Hepatocyte (in vitro differentiated cells): ENCODE measurements at regions not wholly inside any gene's neighbourhood (a gene's known extent, or its start where the extent isn't known, plus 50 kb on each side); places are given as distances from the start of the nearest gene placed in this dataset.

Source experiments
- DNase-seq: peaks from one replicate; pipeline ENCODE4 v3.0.0-alpha.2; 2016; ENCODE audit warnings: low spot score
- H2AFZ ChIP-seq: fragments of 200-600 bp; sonication (generic); 2 replicates; pipeline ENCODE4 v1.6.0; 2016; ENCODE audit warnings: antibody characterized with exemption, mild to moderate bottlenecking
- H3K27ac ChIP-seq: fragments of 200-600 bp; sonication (generic); 2 replicates; pipeline ENCODE4 v1.5.1; 2016; ENCODE audit warnings: mild to moderate bottlenecking
- H3K27me3 ChIP-seq: fragments of 200-600 bp; sonication (generic); 2 replicates; pipeline ENCODE4 v1.6.1; 2016
- H3K36me3 ChIP-seq: fragments of 200-600 bp; sonication (generic); replicated peaks from 2 replicates; pipeline ENCODE4 v1.5.1; 2016; ENCODE audit warnings: low read depth; ENCODE audit not compliant: insufficient read depth
- H3K4me1 ChIP-seq: fragments of 200-600 bp; sonication (generic); 2 replicates; pipeline ENCODE4 v1.5.1; 2016; ENCODE audit warnings: mild to moderate bottlenecking, moderate library complexity; ENCODE audit not compliant: insufficient read depth
- H3K4me2 ChIP-seq: fragments of 200-600 bp; sonication (generic); 2 replicates; pipeline ENCODE4 v1.6.0; 2016
- H3K4me3 ChIP-seq: fragments of 200-600 bp; sonication (generic); 2 replicates; pipeline ENCODE4 v1.5.1; 2016; ENCODE audit warnings: mild to moderate bottlenecking
- H3K79me2 ChIP-seq: fragments of 200-600 bp; sonication (generic); 2 replicates; pipeline ENCODE4 v1.6.0; 2017; ENCODE audit warnings: mild to moderate bottlenecking
- H3K9me2 ChIP-seq: fragments of 200-600 bp; sonication (generic); replicated peaks from 2 replicates; pipeline ENCODE4 v1.6.0; 2017; ENCODE audit warnings: mild to moderate bottlenecking; ENCODE audit not compliant: insufficient read depth
- H3K9me3 ChIP-seq: fragments of 200-600 bp; sonication (generic); 2 replicates; pipeline ENCODE4 v1.5.1; 2016; ENCODE audit warnings: low read depth, mild to moderate bottlenecking
- H4K20me1 ChIP-seq: fragments of 200-600 bp; sonication (generic); 2 replicates; pipeline ENCODE4 v1.6.0; 2016; ENCODE audit warnings: mild to moderate bottlenecking; ENCODE audit not compliant: insufficient read depth, poor library complexity, severe bottlenecking
- CTCF ChIP-seq: fragments of 200-600 bp; sonication (generic); IDR thresholded peaks from 2 replicates; pipeline ENCODE4 v1.5.1; 2016; ENCODE audit warnings: antibody characterized with exemption, mild to moderate bottlenecking; ENCODE audit not compliant: poor library complexity
- EZH2 ChIP-seq: fragments of 200-600 bp; sonication (generic); IDR thresholded peaks from 2 replicates; pipeline ENCODE4 v1.6.1; 2016; ENCODE audit warnings: antibody characterized with exemption, mild to moderate bottlenecking, borderline replicate concordance
- EZH2phosphoT487 ChIP-seq: fragments of 200-600 bp; sonication (generic); IDR thresholded peaks from one replicate; pipeline ENCODE4 v1.6.1; 2018; ENCODE audit warnings: antibody characterized with exemption, mild to moderate bottlenecking, low read depth, moderate library complexity; ENCODE audit not compliant: unreplicated experiment, severe bottlenecking
- WGBS: methylation state at CpG from one replicate; pipeline ENCODE4 v1.1.6; 2016; ENCODE audit warnings: low lambda C conversion rate; ENCODE audit errors: missing lambda C conversion rate; 5-methylcytosine and 5-hydroxymethylcytosine counted together

GRCh38 chr4:45668128-45668527, 455.7 kb downstream of the GABRG1 start:
- 59% methylated on average over 6 of the region's 6 CpGs for WGBS
- Histone ChIP-seq H3K4me1 (no peaks in the 10 kb centered on the region), H3K79me2 (no peaks in the 10 kb centered on the region), H3K4me3 (no peak overlapping the region), H3K27me3 (no peaks in the 10 kb centered on the region), H3K9me2 (no peaks in the 10 kb centered on the region), H3K27ac (no peak overlapping the region), H3K9me3 (no peaks in the 10 kb centered on the region), H4K20me1 (no peaks in the 10 kb centered on the region), H3K4me2 (no peak overlapping the region), H3K36me3 (no peaks in the 10 kb centered on the region), H2AFZ (no peak overlapping the region)
- TF ChIP-seq EZH2phosphoT487 (no peak), CTCF (no peak), EZH2 (no peak)
- DNase-seq: no peak

GRCh38 chr4:45663628-45664081, 460.2 kb downstream of the GABRG1 start:
- H3K4me1 ChIP-seq: no peaks in the 10 kb centered on the region
- H3K4me3 ChIP-seq: no peak overlapping the region
- H3K79me2 ChIP-seq: no peaks in the 10 kb centered on the region
- H3K36me3 ChIP-seq: no peaks in the 10 kb centered on the region
- no peak overlapping the region for H3K4me2 ChIP-seq
- H3K27me3 ChIP-seq: no peaks in the 10 kb centered on the region
- no peak for TF ChIP-seq EZH2phosphoT487
- no peak for TF ChIP-seq CTCF
- TF ChIP-seq EZH2: no peak
- no peaks in the 10 kb centered on the region for H3K9me2 ChIP-seq
- WGBS: 90% methylated on average over 2 of the region's 2 CpGs
- DNase-seq: no peak
- no peaks in the 10 kb centered on the region for H4K20me1 ChIP-seq
- no peak overlapping the region for H2AFZ ChIP-seq
- no peaks in the 10 kb centered on the region for H3K9me3 ChIP-seq
- H3K27ac ChIP-seq: no peak overlapping the region

- Histone ChIP-seq H4K20me1 (no peaks in the 10 kb centered on the region), H3K27me3 (no peaks in the 10 kb centered on the region), H3K36me3 (no peaks in the 10 kb centered on the region), H3K79me2 (no peaks in the 10 kb centered on the region), H3K9me3 (no peaks in the 10 kb centered on the region), H3K4me3 (no peak overlapping the region), H3K9me2 (no peaks in the 10 kb centered on the region), H3K27ac (no peak overlapping the region), H2AFZ (no peak overlapping the region), H3K4me1 (no peaks in the 10 kb centered on the region), H3K4me2 (no peak overlapping the region)
- peak; percentile 39 for DNase-seq
- TF ChIP-seq CTCF (no peak), EZH2phosphoT487 (no peak), EZH2 (no peak)
- 88% methylated on average over 1 of the region's 1 CpG for WGBS
Observed at GRCh38 chr4:45663003-45663402, 460.9 kb downstream of the GABRG1 start.

- H2AFZ ChIP-seq: no peak overlapping the region
- no peaks in the 10 kb centered on the region for H3K27me3 ChIP-seq
- H3K79me2 ChIP-seq: no peaks in the 10 kb centered on the region
- no peaks in the 10 kb centered on the region for H3K36me3 ChIP-seq
- no peaks in the 10 kb centered on the region for H3K9me2 ChIP-seq
- H3K4me1 ChIP-seq: no peaks in the 10 kb centered on the region
- no peaks in the 10 kb centered on the region for H3K9me3 ChIP-seq
- no peak for DNase-seq
- no peak overlapping the region for H3K27ac ChIP-seq
- no peaks in the 10 kb centered on the region for H4K20me1 ChIP-seq
- TF ChIP-seq CTCF (no peak), EZH2 (no peak), EZH2phosphoT487 (no peak)
- 68% methylated on average over 3 of the region's 3 CpGs for WGBS
- no peak overlapping the region for H3K4me2 ChIP-seq
- H3K4me3 ChIP-seq: no peak overlapping the region
Observed at GRCh38 chr4:45661893-45662292, 462.0 kb downstream of the GABRG1 start.
